OCI-LY1 (cell line): ENCODE measurements at regions not wholly inside any gene's neighbourhood (a gene's known extent, or its start where the extent isn't known, plus 50 kb on each side); places are given as distances from the start of the nearest gene placed in this dataset.

ENCODE experiments used
- H2AFZ ChIP-seq: fragments of 200-600 bp; sonication (generic), shearing (Covaris generic); 2 replicates; pipeline ENCODE4 v1.6.0; 2014; ENCODE audit warnings: antibody characterized with exemption, mild to moderate bottlenecking, low read length
- H3F3A ChIP-seq: fragments of 200-600 bp; sonication (generic), shearing (Covaris generic); 2 replicates; pipeline ENCODE4 v1.6.0; 2014; ENCODE audit warnings: mild to moderate bottlenecking, antibody characterized with exemption, low read length, moderate library complexity; ENCODE audit not compliant: insufficient read depth
- H3K27ac ChIP-seq: fragments of 200-600 bp; sonication (generic); 2 replicates; pipeline ENCODE4 v1.5.1; 2014; ENCODE audit warnings: low read length, mixed run types, mild to moderate bottlenecking, low read depth; ENCODE audit not compliant: poor library complexity, severe bottlenecking
- H3K27me3 ChIP-seq: fragments of 200-600 bp; sonication (generic); 2 replicates; pipeline ENCODE4 v1.6.0; 2014; ENCODE audit warnings: antibody characterized with exemption, mild to moderate bottlenecking, low read length, moderate library complexity; ENCODE audit not compliant: insufficient read depth
- H3K36me3 ChIP-seq: fragments of 200-600 bp; sonication (generic); 2 replicates; pipeline ENCODE4 v1.6.1; 2014; ENCODE audit warnings: mild to moderate bottlenecking, antibody characterized with exemption, low read length, moderate library complexity, mixed read lengths; ENCODE audit not compliant: insufficient read depth
- H3K4me1 ChIP-seq: fragments of 200-600 bp; sonication (generic); 2 replicates; pipeline ENCODE4 v1.5.1; 2014; ENCODE audit warnings: mild to moderate bottlenecking, low read length, moderate library complexity; ENCODE audit not compliant: insufficient read depth, severe bottlenecking
- H3K4me2 ChIP-seq: fragments of 200-600 bp; sonication (generic), shearing (Covaris generic); 2 replicates; pipeline ENCODE4 v1.6.1; 2014; ENCODE audit warnings: low read length
- H3K4me3 ChIP-seq: fragments of 200-600 bp; sonication (generic); 2 replicates; pipeline ENCODE4 v1.5.1; 2014; ENCODE audit warnings: low read length, low read depth, mild to moderate bottlenecking, mixed read lengths; ENCODE audit not compliant: poor library complexity, severe bottlenecking
- H3K79me2 ChIP-seq: fragments of 200-600 bp; shearing (Covaris generic); 2 replicates; pipeline ENCODE4 v1.6.1; 2016; ENCODE audit warnings: mixed run types, low read length, mixed read lengths; ENCODE audit not compliant: insufficient read depth
- H3K9ac ChIP-seq: fragments of 200-600 bp; sonication (generic), shearing (Covaris generic); 2 replicates; pipeline ENCODE4 v1.6.1; 2014; ENCODE audit warnings: mild to moderate bottlenecking, low read length, mixed read lengths
- H3K9me2 ChIP-seq: fragments of 200-600 bp; sonication (generic), shearing (Covaris generic); 2 replicates; pipeline ENCODE4 v1.6.1; 2014; ENCODE audit warnings: low read depth, mild to moderate bottlenecking, low read length, mixed read lengths
- H3K9me3 ChIP-seq: fragments of 200-600 bp; shearing (Covaris generic); 2 replicates; pipeline ENCODE4 v1.6.1; 2014; ENCODE audit warnings: low read length, mixed read lengths
- H4K20me1 ChIP-seq: fragments of 200-600 bp; sonication (generic), shearing (Covaris generic); 2 replicates; pipeline ENCODE4 v1.6.0; 2016; ENCODE audit warnings: mild to moderate bottlenecking, low read length; ENCODE audit not compliant: insufficient read depth
- CTCF ChIP-seq: fragments of 200-600 bp; sonication (generic), shearing (Covaris generic); IDR thresholded peaks from 2 replicates; pipeline ENCODE4 v1.5.1; 2017; ENCODE audit warnings: mild to moderate bottlenecking, antibody characterized with exemption, low read length, moderate library complexity, mixed read lengths
- EZH2 ChIP-seq: fragments of 200-600 bp; sonication (generic), shearing (Covaris generic); IDR thresholded peaks from 2 replicates; pipeline ENCODE4 v1.8.0; 2017; ENCODE audit warnings: borderline replicate concordance, mixed run types, mild to moderate bottlenecking, antibody characterized with exemption, low read length, moderate library complexity, mixed read lengths

- no peaks in the 10 kb centered on the region for H3K36me3 ChIP-seq
- TF ChIP-seq EZH2 (no peak), CTCF (no peak)
- no peaks in the 10 kb centered on the region for H4K20me1 ChIP-seq
- H3K9ac ChIP-seq: no peak overlapping the region
- no peaks in the 10 kb centered on the region for H3K27me3 ChIP-seq
- no peaks in the 10 kb centered on the region for H3K9me2 ChIP-seq
- no peak overlapping the region for H3K4me2 ChIP-seq
- no peak overlapping the region for H3K27ac ChIP-seq
- H3F3A ChIP-seq: no peaks in the 10 kb centered on the region
- no peak overlapping the region for H3K4me3 ChIP-seq
- no peaks in the 10 kb centered on the region for H3K79me2 ChIP-seq
- H3K4me1 ChIP-seq: no peaks in the 10 kb centered on the region
- no peaks in the 10 kb centered on the region for H3K9me3 ChIP-seq
- H2AFZ ChIP-seq: no peak overlapping the region
Observed at GRCh38 chr13:89701913-89702312, 1645.6 kb upstream of the MIR17HG start.

- no peaks in the 10 kb centered on the region for H3K36me3 ChIP-seq
- H3K4me2 ChIP-seq: no peak overlapping the region
- no peaks in the 10 kb centered on the region for H3K9me2 ChIP-seq
- no peaks in the 10 kb centered on the region for H3K9me3 ChIP-seq
- no peaks in the 10 kb centered on the region for H3K27me3 ChIP-seq
- H3K4me1 ChIP-seq: no peaks in the 10 kb centered on the region
- no peak overlapping the region for H3K9ac ChIP-seq
- H3K4me3 ChIP-seq: no peak overlapping the region
- no peaks in the 10 kb centered on the region for H3K79me2 ChIP-seq
- no peak overlapping the region for H2AFZ ChIP-seq
- no peak overlapping the region for H3K27ac ChIP-seq
- H4K20me1 ChIP-seq: no peaks in the 10 kb centered on the region
- TF ChIP-seq EZH2 (no peak), CTCF (no peak)
- no peaks in the 10 kb centered on the region for H3F3A ChIP-seq
Observed at GRCh38 chr13:89704040-89704439, 1643.4 kb upstream of the MIR17HG start.

DNA sequence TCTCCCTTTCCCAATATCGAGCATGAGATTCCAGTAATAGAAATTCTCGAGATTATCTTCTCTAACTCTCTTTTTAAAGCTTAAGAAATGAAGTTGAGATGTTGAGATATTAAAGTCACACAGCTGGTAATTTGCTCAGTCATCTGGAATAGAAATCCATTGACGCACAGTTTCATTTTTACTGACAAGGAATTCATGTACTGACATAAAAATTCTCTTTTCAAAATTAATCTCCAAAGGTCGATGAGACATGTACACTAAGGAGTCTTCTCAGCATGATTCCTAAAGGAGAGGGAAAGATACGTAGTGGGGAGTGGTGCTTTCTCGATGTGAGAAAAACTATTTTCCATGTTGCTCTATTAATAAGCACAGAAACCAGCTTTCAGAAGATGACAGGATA is 1639.5 kb upstream of the MIR17HG start:
- Histone ChIP-seq H3K9me3 (no peaks in the 10 kb centered on the region), H3K36me3 (no peaks in the 10 kb centered on the region), H3K4me3 (no peak overlapping the region)

More for the DNA sequence above, 1639.5 kb upstream of the MIR17HG start:
- Histone ChIP-seq H3K27ac (no peak overlapping the region), H3K9me2 (no peaks in the 10 kb centered on the region), H3K27me3 (no peaks in the 10 kb centered on the region), H3K4me1 (no peaks in the 10 kb centered on the region), H3K4me2 (no peak overlapping the region), H3K79me2 (no peaks in the 10 kb centered on the region), H3F3A (no peaks in the 10 kb centered on the region), H2AFZ (no peak overlapping the region), H3K9ac (no peak overlapping the region), H4K20me1 (no peaks in the 10 kb centered on the region)
- TF ChIP-seq EZH2 (no peak), CTCF (no peak)
